ENCODE measurements at regions not wholly inside any gene's neighbourhood (a gene's known extent, or its start where the extent isn't known, plus 50 kb on each side); places are given as distances from the start of the nearest gene placed in this dataset.
A peak's percentile ranks its signal among the peaks of the same experiment; 100 is the strongest.

- no peak for DNase-seq
Measured at GRCh38 chr5:13566871-13567339, 377.6 kb downstream of the DNAH5 start.

DNA sequence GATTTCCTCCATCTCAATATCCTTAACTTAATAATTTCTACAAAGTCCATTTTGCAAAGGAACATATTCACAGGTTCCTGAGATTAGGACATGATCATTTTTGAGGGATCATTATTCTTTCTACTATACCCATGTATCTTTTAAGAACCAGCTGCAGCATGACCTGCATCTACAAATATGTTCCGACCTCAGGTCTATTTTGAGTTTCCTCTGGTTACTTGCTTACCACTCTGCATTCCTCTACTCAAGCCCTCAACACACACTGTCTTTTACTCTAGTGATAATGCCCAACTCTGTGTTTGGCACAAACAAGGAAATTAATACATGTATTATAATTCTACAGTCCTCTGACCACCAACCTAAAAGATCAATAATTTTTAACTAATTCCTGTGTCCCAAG lies 386.1 kb downstream of the DNAH5 start:
- DNase-seq = no peak

- DNase-seq = peak; percentile 30
Measured at GRCh38 chr5:13553896-13554295, 390.6 kb downstream of the DNAH5 start.

DNA sequence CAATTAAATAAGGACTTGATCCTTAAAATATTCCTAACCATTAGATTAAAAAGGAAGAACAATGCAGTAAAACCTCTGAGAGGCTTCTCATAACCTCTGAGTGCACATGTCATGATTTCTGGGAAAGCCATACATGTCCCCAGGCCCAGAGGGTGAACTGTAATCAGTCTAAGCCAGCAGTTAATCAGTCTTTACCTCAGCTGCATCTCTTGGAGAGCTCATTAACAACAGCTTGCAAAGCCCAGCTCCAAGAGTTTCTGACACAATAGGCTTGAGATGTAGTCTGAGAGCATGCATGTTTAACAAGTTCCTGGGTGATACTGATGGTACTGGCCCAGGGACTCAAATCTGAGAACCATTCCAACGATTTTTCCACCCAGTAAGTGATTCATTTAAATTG lies 392.1 kb downstream of the DNAH5 start:
- DNase-seq = no peak

GRCh38 chr5:13551645-13552044 lies 392.8 kb downstream of the DNAH5 start:
- no peak for DNase-seq

DNA sequence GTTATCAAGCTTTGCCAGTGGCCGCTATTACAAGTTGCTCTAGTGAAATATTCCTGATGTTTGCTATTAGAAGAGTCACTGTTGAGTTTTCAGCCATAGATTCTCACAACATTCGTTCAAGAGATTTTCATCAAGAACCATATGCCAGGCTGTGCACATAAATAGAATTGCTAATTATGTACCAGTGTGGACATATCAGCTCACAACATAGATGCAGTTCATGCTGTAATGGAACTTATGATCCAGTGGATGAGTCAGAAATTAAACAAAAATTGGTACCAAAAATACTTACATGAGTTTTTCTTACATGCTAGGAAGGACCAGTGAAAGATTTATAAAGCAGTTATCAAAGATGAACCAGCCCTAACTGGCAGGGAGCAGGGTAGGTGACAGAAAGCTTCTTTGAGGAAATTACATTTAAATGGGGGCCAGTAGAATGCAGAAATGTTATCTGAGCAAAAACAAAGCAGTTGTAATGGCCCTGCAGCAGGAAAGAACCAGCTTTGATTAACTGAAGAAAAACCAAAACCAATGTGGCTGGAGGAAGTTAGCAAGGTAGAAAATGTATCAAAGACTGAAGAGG lies 404.2 kb downstream of the DNAH5 start:
- no peak for DNase-seq

DNA sequence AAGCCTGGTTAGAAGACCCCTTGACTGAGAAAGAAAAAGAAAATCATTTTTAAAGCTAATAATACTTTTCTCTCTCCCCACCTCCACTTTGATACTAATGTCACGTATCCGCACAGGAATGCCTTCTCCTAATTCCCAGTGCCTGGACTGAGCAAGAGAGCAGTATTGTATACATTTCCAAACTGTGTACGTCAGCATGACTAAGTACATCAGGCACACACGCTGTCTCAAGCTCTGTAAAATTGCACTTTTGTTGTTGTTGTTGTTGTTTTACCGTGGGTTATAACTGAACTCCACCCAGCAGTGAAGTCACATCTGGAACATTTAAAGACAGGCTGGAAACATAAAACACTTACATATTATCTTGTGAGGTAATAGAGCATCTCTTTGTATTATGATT lies 407.6 kb downstream of the DNAH5 start:
- no peak for DNase-seq

- no peak for DNase-seq
Measured at GRCh38 chr5:13533833-13534232, 410.7 kb downstream of the DNAH5 start.

- DNase-seq = no peak
Measured at GRCh38 chr5:13529300-13529699, 415.2 kb downstream of the DNAH5 start.

GRCh38 chr5:13524936-13525335 lies 419.6 kb downstream of the DNAH5 start:
- no peak for DNase-seq

DNA sequence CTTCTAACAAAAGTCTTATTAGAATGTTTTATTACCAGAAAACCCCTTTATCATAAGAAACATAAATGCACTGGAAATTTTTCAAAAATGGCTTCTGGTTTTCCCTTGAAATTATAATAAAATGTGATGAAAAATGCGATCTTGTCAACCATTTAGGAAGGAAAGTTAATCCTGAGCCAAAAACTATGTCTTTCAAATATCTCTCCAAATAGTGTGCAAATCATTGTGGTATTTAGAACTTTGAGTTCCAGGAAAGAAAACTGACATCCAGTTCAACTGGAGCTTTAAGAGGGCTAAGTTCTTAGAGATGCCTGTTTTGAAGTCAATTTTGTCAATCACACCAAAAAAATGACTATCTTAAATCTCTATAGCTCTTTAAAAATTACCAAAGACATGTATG lies 425.4 kb downstream of the DNAH5 start:
- no peak for DNase-seq

DNA sequence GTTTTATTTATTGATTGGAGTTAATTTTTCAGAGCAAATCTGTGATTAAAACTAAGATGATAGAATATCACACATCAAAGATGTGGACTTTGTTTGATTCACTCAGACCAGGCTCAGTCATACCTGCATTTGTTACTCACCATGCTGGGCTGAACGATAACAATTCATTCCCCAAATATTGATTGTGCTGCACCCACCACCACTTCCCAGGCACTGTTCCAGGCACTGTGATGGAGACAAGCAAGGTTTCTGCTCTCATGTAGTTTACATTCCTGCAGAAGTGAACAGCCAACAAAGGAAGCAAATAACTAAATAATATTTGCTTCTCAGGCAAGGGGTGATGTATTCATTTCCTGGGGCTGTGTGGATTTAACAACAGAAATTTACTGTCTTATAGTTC lies 428.3 kb downstream of the DNAH5 start:
- DNase-seq = no peak

DNA sequence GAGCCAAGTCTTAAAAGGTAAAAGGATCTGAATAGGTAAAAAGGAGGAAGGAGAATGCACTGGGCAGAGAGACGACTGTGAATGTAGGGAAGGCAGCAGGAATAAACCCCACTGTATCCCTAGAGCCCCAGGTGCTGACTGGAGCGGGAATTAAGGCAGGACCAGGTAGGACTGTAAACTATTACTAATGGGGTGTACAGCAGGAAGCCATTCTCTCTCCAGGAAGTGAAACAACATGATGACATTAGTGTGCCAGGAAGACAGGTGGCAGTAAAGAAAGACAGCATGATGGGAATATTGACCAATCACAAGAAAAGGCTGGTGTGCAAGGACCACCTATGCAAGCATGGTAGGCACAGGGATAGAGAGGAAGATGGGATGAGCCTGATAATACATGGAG lies 433.0 kb downstream of the DNAH5 start:
- DNase-seq = peak; percentile 30

DNA sequence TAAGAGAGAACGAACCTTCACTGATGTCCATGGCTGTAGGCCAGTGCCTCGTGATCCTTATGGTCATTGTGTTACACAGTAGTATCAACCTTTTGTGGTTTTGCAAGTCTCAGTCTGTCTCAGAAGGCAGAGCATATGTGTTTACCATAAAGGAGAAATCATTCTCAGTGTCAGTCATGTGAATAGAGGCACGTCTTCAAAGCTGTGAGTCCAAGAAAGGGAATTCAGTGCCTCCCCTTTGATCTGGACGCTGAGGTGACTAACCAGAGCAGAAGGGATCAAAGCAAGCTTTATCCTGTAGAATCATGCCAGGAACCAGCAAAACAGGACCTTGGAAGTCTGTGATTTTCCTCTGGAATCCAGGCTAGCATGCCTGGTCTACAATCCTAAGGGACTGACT lies 433.9 kb downstream of the DNAH5 start:
- no peak for DNase-seq

DNA sequence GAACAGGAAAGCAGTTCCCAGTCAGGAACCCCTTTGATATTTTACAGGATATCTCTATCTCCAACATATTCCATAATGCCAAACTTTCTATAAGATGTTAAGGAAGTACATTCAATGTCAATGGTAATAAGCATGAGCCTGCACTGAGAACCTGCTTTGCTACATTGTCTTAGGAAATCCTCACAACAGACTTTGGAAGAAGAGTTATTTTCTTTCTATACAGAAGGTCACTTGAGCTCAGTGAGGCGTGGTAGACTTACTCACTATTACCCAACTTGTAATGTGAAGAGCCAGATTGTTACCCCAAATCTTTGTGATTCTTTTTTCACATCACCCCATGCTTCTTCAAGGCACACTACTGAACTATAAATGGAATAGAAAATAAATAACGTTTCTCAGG lies 435.9 kb downstream of the DNAH5 start:
- DNase-seq = no peak

DNA sequence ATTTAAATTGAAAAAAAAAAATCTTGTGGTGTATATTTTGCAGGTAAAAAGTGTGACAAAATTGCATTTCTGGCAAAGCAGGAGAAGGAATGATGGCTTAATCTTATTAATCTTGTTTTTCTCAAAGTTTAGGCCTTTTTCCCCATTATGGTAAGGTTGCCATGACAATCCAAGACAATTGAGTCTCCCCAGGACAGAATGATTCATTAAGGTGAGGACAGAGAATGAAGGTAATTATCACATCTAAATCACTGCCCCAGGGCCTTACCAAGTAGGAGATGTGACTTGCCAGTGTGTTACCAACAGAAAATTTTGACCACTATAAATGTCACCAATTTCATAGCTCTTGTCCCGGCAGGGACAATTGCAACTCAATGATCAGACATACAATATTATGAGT lies 439.2 kb downstream of the DNAH5 start:
- DNase-seq = no peak

DNA sequence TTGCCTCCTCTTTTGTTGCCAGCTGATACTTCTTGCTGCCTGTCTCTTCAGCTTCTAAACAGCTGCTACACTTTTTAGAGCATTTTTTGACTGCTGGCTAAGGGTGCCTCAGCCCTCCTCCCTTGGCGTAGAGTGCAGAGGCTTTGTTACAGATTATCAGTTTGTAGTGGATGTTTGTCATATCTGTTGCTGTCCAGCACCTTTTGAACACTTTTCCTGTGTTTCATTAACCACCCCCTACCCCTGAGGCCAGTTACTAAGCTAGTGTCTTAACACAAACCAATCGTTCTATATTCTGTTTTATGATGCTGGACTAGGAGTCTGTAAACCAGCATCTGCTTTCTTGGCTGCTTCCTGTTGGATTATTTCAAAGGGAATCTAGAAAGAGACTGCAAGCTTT lies 441.5 kb downstream of the DNAH5 start:
- DNase-seq = no peak

DNA sequence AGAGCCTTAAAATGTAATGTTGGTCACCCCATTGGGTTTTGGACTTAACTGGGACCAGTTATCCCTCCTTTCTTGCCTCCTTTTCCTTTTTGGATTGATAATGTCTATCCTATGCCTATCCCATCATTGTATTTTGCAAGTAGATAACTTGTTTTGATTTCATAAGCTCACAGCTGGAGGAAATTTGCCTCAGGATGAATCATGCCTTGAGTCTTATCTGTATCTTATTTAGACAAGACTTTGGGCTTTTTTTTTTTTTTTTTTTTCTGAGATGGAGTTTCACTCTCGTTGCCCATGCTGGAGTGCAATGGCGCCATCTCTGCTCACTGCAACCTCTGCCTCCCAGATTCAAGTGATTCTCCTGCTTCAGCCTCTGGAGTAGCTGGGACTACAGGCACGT lies 443.3 kb downstream of the DNAH5 start:
- no peak for DNase-seq

DNA sequence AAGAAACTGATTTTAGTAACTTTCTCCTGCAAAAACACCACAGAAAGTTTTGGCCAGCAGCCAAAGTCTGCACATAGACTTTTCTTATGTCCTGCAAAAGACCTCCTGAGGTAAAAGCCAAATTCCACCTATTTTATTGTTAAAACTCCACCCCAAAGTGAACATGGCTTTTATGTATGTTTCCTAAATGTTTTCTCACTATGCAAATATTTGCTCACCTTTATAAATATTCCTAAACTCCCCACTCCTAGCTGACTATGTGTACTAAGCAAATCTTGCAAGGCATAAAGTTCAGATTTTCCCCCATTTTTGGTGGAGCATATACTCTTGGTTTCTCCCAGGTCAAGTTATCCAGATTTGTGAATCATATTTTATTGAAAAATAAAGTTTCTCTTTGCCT lies 446.2 kb downstream of the DNAH5 start:
- no peak for DNase-seq

DNA sequence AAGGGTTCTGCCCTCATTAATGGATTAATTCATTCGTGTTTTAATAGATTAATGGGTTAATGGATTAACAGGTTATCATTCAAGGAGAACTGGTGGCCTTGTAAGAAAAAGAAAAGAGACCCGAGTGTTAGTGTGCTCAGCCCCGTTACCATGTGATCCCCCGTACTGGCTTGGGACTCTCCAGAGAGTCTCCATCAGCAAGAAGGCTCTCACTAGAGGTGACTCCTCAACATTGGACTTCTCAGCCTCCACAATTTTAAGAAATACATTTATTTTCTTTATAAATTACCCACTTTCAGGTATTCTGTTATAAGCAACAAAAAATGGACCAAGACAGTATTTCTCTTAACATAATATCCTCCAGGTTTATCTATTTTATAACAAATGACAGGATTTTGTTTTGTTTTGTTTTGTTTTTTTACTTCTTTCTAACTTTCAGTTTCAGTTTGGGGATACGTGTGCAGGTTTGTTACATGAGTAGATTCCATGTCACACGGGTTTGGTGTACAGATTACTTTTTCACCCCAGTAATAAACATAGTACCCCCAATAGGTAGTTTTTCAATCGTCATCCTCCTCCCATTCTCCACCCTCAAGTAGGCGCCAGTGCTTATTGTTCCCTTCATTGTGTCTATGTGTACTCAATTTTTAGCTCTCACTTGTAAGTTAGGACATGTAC lies 456.1 kb downstream of the DNAH5 start:
- DNase-seq = no peak

GRCh38 chr5:13480834-13481233 lies 463.7 kb downstream of the DNAH5 start:
- DNase-seq = peak; percentile 17

- DNase-seq = peak; percentile 86
Measured at GRCh38 chr5:13478831-13479465, 465.5 kb downstream of the DNAH5 start.

- DNase-seq = no peak
Measured at GRCh38 chr5:13477118-13477737, 467.3 kb downstream of the DNAH5 start.

GRCh38 chr5:13472842-13473241 lies 471.6 kb downstream of the DNAH5 start:
- DNase-seq = no peak
